ENCODE measurements at regions not wholly inside any gene's neighbourhood (a gene's known extent, or its start where the extent isn't known, plus 50 kb on each side); places are given as distances from the start of the nearest gene placed in this dataset.

DNA sequence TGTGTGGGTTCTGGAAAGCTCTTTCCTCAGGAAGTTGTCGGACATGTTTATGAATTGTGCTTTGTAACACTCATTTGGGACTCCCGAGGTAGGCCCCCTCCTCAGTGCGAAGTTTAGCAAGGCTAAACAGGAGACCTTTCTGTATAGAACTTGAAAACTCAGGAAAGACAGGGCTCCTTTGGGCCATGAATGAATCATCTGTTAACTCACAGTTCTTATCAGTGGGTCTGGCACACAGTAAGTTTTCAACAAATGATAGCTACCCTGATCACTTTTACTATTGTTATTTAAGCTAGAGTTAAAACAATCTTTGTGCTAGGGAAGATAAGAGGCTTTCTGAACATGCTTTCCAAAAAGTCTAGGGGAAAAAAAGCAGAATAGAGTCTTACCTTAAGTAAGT, 430.5 kb upstream of the ETAA1 start:
- WGBS (ENCODE audit: insufficient coverage, insufficient replicate concordance, low lambda C conversion rate, missing lambda C conversion rate) = 10% methylated on average over 3 of the region's 3 CpGs
- no peak overlapping the region for H3K9ac ChIP-seq (ENCODE audit: control insufficient read depth, insufficient read depth, low read length)
- no peaks in the 10 kb centered on the region for H4K20me1 ChIP-seq (ENCODE audit: control insufficient read depth, insufficient read depth)
- intact Hi-C loops (cut with micrococcal nuclease; ENCODE audit: unreplicated experiment) = no loop called here
- H3K27me3 ChIP-seq (replicated peaks in 1 of 2; ENCODE audit: control insufficient read depth in 2 of 2, insufficient read depth in 2 of 2, low read length in 1 of 2) = no peaks in the 10 kb centered on the region
- no peak overlapping the region for H3K4me2 ChIP-seq (ENCODE audit: control insufficient read depth, insufficient read depth)
- no peak overlapping the region for H3K4me3 ChIP-seq
- in situ Hi-C loops (cut with MboI) = no loop called here
- RAD21 ChIA-PET (ENCODE audit: unreplicated experiment) = no interaction called here
- H3K4me1 ChIP-seq (ENCODE audit: control insufficient read depth, insufficient read depth, low read length) = no peaks in the 10 kb centered on the region
- H2AFZ ChIP-seq (ENCODE audit: control insufficient read depth, low read depth, low read length) = no peak overlapping the region
- no peak for TF ChIP-seq IKZF2 (IDR thresholded peaks at IDR 0.05)
- TF ChIP-seq SP1 (IDR thresholded peaks at IDR 0.05; ENCODE audit: low read depth, low read length) = no peak
- TF ChIP-seq ZNF217 (IDR thresholded peaks at IDR 0.05) = no peak
- ATAC-seq (no peak), DNase-seq (ENCODE audit: low read depth, low spot score) (no peak), FAIRE-seq (no peak)
- POLR2A ChIA-PET = no interaction called here
- H3K79me2 ChIP-seq (ENCODE audit: control insufficient read depth, insufficient read depth, low read length) = no peaks in the 10 kb centered on the region
- no peaks in the 10 kb centered on the region for H3K36me3 ChIP-seq (ENCODE audit: control insufficient read depth in 2 of 2, insufficient read depth in 2 of 2, low read length in 1 of 2)
- no peaks in the 10 kb centered on the region for H3K9me3 ChIP-seq (replicated peaks; ENCODE audit: control insufficient read depth, insufficient read depth, low read length)
- no TSS peak for BruUV-seq (replicated peaks)
- H3K27ac ChIP-seq (ENCODE audit: control insufficient read depth, insufficient read depth) = no peak overlapping the region
- SMC1A ChIA-PET (ENCODE audit: uncharacterized antibody, unreplicated experiment) = no interaction called here
- CTCF ChIA-PET = no interaction called here

DNA sequence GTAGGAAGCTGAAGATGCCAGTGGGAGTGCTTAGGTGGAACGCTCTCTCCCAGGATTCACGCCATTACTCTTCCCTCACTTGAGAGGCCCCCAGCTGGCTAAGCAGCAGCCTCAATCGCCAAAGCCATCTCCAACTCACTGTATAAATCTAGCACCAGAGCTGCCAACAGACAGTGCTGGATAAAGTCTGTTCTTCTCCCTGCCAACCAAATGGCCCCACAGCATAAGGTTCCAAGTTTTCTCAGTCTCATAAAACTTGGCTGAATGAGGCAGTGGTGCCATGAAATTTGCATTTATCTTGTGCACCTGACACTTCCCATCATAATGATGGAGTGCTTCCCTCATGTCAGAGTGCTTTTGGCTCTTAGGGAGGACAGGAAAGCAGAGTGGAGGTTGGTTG, 428.2 kb upstream of the ETAA1 start:
- no TSS peak for BruUV-seq (replicated peaks)
- ChIA-PET CTCF (no interaction called here), SMC1A (ENCODE audit: uncharacterized antibody, unreplicated experiment) (no interaction called here), POLR2A (no interaction called here), RAD21 (ENCODE audit: unreplicated experiment) (no interaction called here)
- no peaks in the 10 kb centered on the region for H3K27me3 ChIP-seq (replicated peaks in 1 of 2; ENCODE audit: control insufficient read depth in 2 of 2, insufficient read depth in 2 of 2, low read length in 1 of 2)
- no peaks in the 10 kb centered on the region for H3K36me3 ChIP-seq (ENCODE audit: control insufficient read depth in 2 of 2, insufficient read depth in 2 of 2, low read length in 1 of 2)
- H3K9me3 ChIP-seq (replicated peaks; ENCODE audit: control insufficient read depth, insufficient read depth, low read length) = no peaks in the 10 kb centered on the region
- no peaks in the 10 kb centered on the region for H3K79me2 ChIP-seq (ENCODE audit: control insufficient read depth, insufficient read depth, low read length)
- no peak overlapping the region for H3K4me2 ChIP-seq (ENCODE audit: control insufficient read depth, insufficient read depth)
- FAIRE-seq = no peak
- 40% methylated on average over 3 of the region's 3 CpGs for WGBS (ENCODE audit: insufficient coverage, insufficient replicate concordance, low lambda C conversion rate, missing lambda C conversion rate)
- DNase-seq (ENCODE audit: low read depth, low spot score) = no peak
- no peak for TF ChIP-seq JUNB (IDR thresholded peaks at IDR 0.05)
- TF ChIP-seq NR2F1 (conservative IDR thresholded peaks at IDR 0.05) = no peak
- H4K20me1 ChIP-seq (ENCODE audit: control insufficient read depth, insufficient read depth) = no peaks in the 10 kb centered on the region
- in situ Hi-C loops (cut with MboI) (no loop called here), intact Hi-C loops (cut with micrococcal nuclease; ENCODE audit: unreplicated experiment) (no loop called here)
- H3K27ac ChIP-seq (ENCODE audit: control insufficient read depth, insufficient read depth) = no peak overlapping the region
- no peak for ATAC-seq
- H3K4me1 ChIP-seq (ENCODE audit: control insufficient read depth, insufficient read depth, low read length) = no peaks in the 10 kb centered on the region
- H3K4me3 ChIP-seq = no peak overlapping the region
- no peak overlapping the region for H3K9ac ChIP-seq (ENCODE audit: control insufficient read depth, insufficient read depth, low read length)
- H2AFZ ChIP-seq (ENCODE audit: control insufficient read depth, low read depth, low read length) = no peak overlapping the region

Data from GM12878 (cell line).